Raji (cell line): ENCODE measurements at regions not wholly inside any gene's neighbourhood (a gene's known extent, or its start where the extent isn't known, plus 50 kb on each side); places are given as distances from the start of the nearest gene placed in this dataset.

ENCODE experiments used
- POLR2A ChIP-seq: IDR thresholded peaks from 2 replicates; pipeline ENCODE4 v1.6.1; 2011; ENCODE audit warnings: low read depth, low read length, control low read depth; ENCODE audit not compliant: insufficient read depth

GRCh38 chr9:129549684-129550083 is 71.2 kb downstream of the C9orf50 start:
- no peak for TF ChIP-seq POLR2A

- no peak for TF ChIP-seq POLR2A
These were observed 71.8 kb downstream of the C9orf50 start for GRCh38 chr9:129549139-129549538.

GRCh38 chr9:129548571-129549135 is 72.2 kb downstream of the C9orf50 start:
- no peak for TF ChIP-seq POLR2A

DNA sequence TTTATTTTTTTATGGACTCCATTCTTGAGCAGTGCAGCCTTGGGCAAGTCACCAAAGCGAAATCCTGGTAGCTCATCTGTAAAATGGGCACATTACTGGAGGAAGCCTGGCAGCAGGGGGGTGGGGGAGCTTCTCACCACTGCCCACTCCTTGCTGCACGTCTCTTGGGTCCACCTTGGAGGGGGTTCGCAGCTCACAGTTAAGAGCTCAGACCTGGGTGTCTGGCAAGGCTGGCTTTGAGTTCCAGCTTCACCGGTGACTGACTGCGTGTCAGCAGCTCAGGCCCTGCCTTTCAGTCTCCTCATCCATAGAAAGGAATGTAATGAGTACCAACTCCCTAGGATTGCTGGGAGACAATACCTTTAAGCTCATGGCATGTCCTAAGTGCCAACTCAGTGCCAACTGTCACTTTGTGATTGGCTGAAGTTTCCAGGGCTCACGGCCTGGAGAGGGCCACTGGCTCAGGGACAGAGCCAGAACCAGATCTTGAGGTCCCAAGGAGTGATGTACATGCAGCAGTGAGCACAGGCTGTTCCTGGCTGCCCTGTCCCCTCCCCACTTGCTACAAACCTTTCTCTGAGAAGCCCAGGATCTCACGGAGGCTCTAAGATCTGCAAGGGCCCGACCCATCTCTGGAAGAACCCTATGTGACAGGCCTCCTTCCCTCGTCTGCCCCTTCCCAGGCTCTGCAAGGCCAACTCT is 72.9 kb downstream of the C9orf50 start:
- TF ChIP-seq POLR2A: no peak

DNA sequence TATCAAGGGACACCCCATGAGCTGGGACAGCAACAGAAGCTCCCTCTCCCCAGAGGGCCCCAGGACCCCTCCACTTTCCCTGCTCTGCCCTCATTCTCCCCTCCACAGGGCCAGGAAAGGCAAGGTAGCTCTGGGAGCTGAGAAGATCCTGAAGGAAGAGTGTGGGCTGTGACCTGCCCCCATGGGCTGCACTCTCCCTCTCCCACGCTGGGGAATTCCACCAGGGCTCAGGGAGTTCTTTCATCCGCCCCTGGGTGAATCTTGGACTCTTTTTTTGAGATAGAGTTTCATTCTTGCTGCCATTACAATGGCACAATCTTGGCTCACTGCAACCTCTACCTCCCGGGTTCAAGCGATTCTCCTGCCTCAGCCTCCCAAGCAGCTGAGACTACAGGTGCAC is 73.8 kb downstream of the C9orf50 start:
- no peak for TF ChIP-seq POLR2A

DNA sequence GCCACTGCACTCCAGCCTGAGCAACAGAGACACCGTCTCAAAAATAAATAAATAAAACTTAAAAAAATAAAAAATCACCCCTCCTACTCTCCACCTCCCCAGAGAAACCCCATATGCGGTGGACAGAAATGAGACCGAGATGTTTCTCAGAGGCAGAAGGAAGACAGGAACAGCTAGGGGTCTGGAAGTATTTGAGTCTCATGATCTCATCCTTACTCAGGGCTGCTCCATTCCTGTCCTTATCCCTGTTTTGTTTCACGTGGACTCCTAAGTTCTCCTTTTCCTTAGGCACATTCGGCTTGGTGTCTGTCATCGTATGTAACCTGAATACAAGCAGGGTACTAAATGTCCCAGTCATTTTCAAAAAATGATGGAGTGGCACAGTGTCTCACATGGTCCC is 76.1 kb downstream of the C9orf50 start:
- no peak for TF ChIP-seq POLR2A

DNA sequence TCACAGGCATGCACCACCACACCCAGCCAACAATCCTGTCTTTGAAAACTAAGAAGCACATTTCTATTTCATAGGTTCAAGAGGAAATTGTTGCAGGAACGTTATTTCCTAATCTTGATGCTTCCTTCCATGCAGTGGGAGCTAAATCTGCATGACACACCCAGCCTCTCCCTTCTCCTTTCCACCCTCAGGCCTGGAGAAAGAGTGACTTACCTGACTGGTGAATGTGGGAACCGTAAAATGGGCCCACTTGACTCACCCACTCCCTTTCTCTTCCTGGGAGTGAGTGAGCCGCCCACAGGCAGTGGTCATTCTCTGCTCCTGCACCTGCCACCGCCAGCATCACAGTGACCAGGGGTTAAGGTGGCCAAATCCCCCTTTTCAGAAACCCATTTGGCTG is 78.2 kb downstream of the C9orf50 start:
- TF ChIP-seq POLR2A: no peak

DNA sequence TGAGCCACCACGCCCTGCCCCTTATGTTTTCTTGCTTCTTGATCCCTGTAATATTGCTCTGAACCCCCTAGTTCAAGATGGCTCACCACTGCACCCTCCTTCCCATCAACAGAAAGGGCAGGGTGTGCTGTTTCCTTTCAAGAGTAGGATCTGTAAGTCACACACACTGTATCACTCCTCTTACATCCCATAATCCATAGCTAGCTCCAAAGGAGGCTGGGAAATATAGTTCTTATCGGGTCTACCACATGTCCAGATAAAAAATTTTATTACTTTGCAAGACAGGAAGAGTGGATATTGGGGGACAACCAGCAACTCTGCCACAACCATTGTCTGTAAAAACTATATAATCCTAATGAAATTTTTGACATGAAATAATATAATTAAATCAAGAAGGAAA is 79.6 kb downstream of the C9orf50 start:
- TF ChIP-seq POLR2A: no peak

- no peak for TF ChIP-seq POLR2A
These were observed 81.5 kb downstream of the C9orf50 start for GRCh38 chr9:129539446-129539845.

DNA sequence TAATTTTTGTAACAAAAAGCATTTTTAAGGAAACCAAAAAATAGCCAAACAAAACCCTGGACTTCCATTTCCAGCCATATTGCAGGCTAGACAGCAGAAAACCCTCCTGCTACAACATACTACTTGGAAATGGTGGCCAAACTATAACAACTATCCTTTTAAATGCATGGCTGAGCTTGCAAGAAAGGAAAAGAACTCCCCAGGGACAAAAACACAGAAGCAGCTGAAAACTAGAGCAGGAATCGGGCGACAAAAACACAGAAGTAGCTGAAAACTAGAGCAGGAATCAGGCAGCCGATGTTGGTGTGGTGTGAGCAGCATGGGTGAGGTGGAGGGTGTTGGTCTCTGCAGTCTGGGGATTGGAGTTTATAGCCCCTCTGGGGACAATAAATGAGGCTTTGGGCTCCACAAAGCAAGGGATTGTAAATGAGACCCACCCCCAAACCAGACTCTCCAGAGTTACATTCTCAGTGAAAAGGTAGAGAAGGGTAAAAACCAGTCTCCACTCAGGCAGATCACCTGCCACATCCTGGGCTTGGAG is 95.2 kb downstream of the C9orf50 start:
- TF ChIP-seq POLR2A: no peak

DNA sequence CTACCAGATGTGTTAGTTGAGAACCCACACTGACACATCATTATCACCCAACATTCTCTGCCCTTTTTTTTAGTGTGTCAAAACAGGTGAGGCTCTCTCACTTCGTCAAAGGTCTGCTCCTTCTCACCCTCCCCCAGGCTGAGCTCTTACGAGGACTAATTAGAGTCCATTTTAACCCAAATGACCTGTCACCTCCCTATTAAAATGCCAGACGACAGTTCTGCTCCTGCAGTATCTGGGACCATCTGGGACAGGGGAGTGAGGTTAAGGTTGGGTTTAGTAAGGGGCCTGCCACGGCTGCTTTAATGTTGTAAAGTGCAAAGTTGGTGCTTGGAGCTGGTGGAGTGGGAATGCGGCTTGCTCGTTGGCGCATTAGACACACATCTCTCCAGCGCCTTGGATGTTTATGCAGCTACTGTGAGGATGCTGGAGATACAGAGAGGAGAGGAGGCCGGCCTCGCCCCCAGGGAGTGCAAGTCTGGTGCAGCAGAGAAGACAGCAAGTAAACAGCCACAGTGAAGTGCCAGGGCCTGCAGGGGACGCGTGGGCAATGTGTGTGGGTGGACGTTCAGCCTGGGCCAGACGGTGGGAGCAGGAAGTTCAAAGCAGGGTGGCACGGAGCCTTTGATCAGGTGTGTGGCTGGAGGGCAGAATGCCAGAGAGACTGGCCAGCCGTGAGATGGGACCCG is 96.2 kb downstream of the C9orf50 start:
- TF ChIP-seq POLR2A: no peak

- no peak for TF ChIP-seq POLR2A
These were observed 96.8 kb downstream of the C9orf50 start for GRCh38 chr9:129523943-129524581.

DNA sequence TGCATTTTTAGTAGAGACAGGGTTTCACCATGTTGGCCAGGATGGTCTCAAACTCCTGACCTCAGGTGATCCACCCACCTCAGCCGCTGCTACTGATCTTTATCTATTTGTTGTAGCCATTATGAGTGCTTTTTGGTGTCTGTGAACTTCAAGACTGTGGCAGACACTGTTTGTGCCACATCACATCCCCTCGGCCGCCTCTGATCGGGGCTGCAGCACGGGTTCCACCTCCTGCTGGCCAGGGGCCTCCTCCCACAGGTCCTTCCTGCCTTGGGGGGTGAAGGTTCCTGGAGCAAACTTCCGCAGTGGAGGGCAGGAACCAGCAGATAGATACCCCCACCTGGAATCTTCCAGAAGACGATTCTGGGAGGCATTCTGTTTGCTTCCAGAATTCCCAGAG is 98.5 kb downstream of the C9orf50 start:
- no peak for TF ChIP-seq POLR2A

DNA sequence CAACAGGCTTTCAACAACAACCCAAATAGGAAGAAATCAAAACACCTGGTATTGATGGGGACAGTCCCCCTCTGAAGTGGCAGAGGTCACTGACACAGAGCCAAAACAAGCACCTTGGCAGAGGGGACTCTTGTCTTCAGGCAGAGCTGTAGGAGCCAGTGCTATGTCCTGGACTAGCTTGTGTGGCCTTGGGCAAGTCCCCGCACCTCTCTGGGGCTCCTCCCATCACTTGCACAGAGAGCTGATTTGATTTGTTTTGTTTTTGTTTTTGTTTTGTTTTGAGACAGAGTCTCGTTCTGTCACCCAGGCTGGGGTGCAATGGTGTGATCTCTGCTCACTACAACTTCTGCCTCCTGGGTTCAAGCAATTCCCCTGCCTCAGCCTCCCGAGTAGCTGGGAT is 100.8 kb downstream of the C9orf50 start:
- TF ChIP-seq POLR2A: no peak

GRCh38 chr9:129518074-129518473 is 102.8 kb downstream of the C9orf50 start:
- TF ChIP-seq POLR2A: no peak

GRCh38 chr9:129517006-129517405 is 103.9 kb downstream of the C9orf50 start:
- no peak for TF ChIP-seq POLR2A
